KMS-11 (cell line): ENCODE measurements at regions not wholly inside any gene's neighbourhood (a gene's known extent, or its start where the extent isn't known, plus 50 kb on each side); places are given as distances from the start of the nearest gene placed in this dataset.
"Not testable (repeated sequence)": the region's sequence is repeated elsewhere in the genome, so short reads cannot be mapped to it uniquely, and the experiment has no call there.

ENCODE experiments used
- H2AFZ ChIP-seq: fragments of 200-600 bp; sonication (generic); 2 replicates; pipeline ENCODE4 v1.6.1; 2016; ENCODE audit warnings: antibody characterized with exemption, mixed run types, low read depth
- H3K27ac ChIP-seq: fragments of 200-600 bp; sonication (generic); 2 replicates; pipeline ENCODE4 v1.6.1; 2016; ENCODE audit warnings: mild to moderate bottlenecking, mixed run types
- H3K27me3 ChIP-seq: fragments of 200-600 bp; sonication (generic); 2 replicates; pipeline ENCODE4 v1.6.1; 2017; ENCODE audit warnings: mild to moderate bottlenecking, low read depth, mixed run types, moderate library complexity; ENCODE audit not compliant: insufficient read depth
- H3K36me3 ChIP-seq: fragments of 200-600 bp; sonication (generic); 2 replicates; pipeline ENCODE4 v1.6.1; 2017; ENCODE audit warnings: mild to moderate bottlenecking, mixed run types; ENCODE audit not compliant: insufficient read depth
- H3K4me1 ChIP-seq: fragments of 200-600 bp; sonication (generic); 2 replicates; pipeline ENCODE4 v1.6.1; 2016; ENCODE audit warnings: mild to moderate bottlenecking, low read depth, mixed run types; ENCODE audit not compliant: poor library complexity, severe bottlenecking
- H3K4me2 ChIP-seq: fragments of 200-600 bp; sonication (generic); 2 replicates; pipeline ENCODE4 v1.7.0; 2016; ENCODE audit warnings: mild to moderate bottlenecking, mixed run types
- H3K4me3 ChIP-seq: fragments of 200-600 bp; sonication (generic); IDR thresholded peaks from 2 replicates; pipeline ENCODE4 v1.6.1; 2017; ENCODE audit warnings: low read depth, low read length, mixed read lengths; ENCODE audit not compliant: insufficient read depth
- H3K79me2 ChIP-seq: fragments of 200-600 bp; sonication (generic); 2 replicates; pipeline ENCODE4 v1.6.1; 2016; ENCODE audit warnings: low read depth, mixed run types; ENCODE audit not compliant: insufficient read depth
- H3K9ac ChIP-seq: fragments of 200-600 bp; sonication (generic); 2 replicates; pipeline ENCODE4 v1.6.1; 2016; ENCODE audit warnings: mild to moderate bottlenecking, mixed run types
- H4K20me1 ChIP-seq: fragments of 200-600 bp; sonication (generic); 2 replicates; pipeline ENCODE4 v1.6.1; 2016; ENCODE audit warnings: mild to moderate bottlenecking, mixed run types; ENCODE audit not compliant: insufficient read depth
- CTCF ChIP-seq: fragments of 200-600 bp; sonication (generic); conservative IDR thresholded peaks from 2 replicates; pipeline ENCODE4 v1.6.1; 2017; ENCODE audit warnings: low read depth, mild to moderate bottlenecking, antibody characterized with exemption, low read length, moderate library complexity, mixed read lengths

GRCh38 chr5:38141665-38142064 lies 116.7 kb upstream of the EGFLAM start:
- no peak overlapping the region for H3K27ac ChIP-seq
- no peak overlapping the region for H3K9ac ChIP-seq
- H3K79me2 ChIP-seq, result no peaks in the 10 kb centered on the region
- H3K4me2 ChIP-seq, result no peak overlapping the region
- H3K27me3 ChIP-seq, result no peaks in the 10 kb centered on the region
- H2AFZ ChIP-seq, result no peak overlapping the region
- H3K4me1 ChIP-seq, result no peaks in the 10 kb centered on the region
- H3K4me3 ChIP-seq, result no peak overlapping the region
- H4K20me1 ChIP-seq, result no peaks in the 10 kb centered on the region
- no peaks in the 10 kb centered on the region for H3K36me3 ChIP-seq
- no peak for TF ChIP-seq CTCF

- Histone ChIP-seq H3K36me3 (no peaks in the 10 kb centered on the region), H3K4me1 (no peaks in the 10 kb centered on the region), H3K4me2 (no peak overlapping the region), H3K4me3 (no peak overlapping the region), H2AFZ (no peak overlapping the region), H3K27me3 (no peaks in the 10 kb centered on the region), H3K79me2 (no peaks in the 10 kb centered on the region), H3K27ac (no peak overlapping the region), H3K9ac (no peak overlapping the region), H4K20me1 (no peaks in the 10 kb centered on the region)
- TF ChIP-seq CTCF, result no peak
Measured at GRCh38 chr5:38138574-38138973, 119.8 kb upstream of the EGFLAM start.

- H4K20me1 ChIP-seq, result no peaks in the 10 kb centered on the region
- no peaks in the 10 kb centered on the region for H3K27me3 ChIP-seq
- H3K9ac ChIP-seq, result no peak overlapping the region
- no peak overlapping the region for H3K27ac ChIP-seq
- H3K4me3 ChIP-seq, result no peak overlapping the region
- H3K4me1 ChIP-seq, result no peaks in the 10 kb centered on the region
- H3K36me3 ChIP-seq, result no peaks in the 10 kb centered on the region
- TF ChIP-seq CTCF, result no peak
- H3K79me2 ChIP-seq, result no peaks in the 10 kb centered on the region
- no peak overlapping the region for H2AFZ ChIP-seq
- H3K4me2 ChIP-seq, result no peak overlapping the region
Measured at GRCh38 chr5:38135486-38136039, 122.8 kb upstream of the EGFLAM start.

GRCh38 chr5:38134810-38135209 lies 123.5 kb upstream of the EGFLAM start:
- no peak for TF ChIP-seq CTCF
- no peaks in the 10 kb centered on the region for H3K36me3 ChIP-seq
- no peaks in the 10 kb centered on the region for H4K20me1 ChIP-seq
- no peaks in the 10 kb centered on the region for H3K79me2 ChIP-seq
- no peak overlapping the region for H3K27ac ChIP-seq
- no peaks in the 10 kb centered on the region for H3K27me3 ChIP-seq
- no peak overlapping the region for H3K9ac ChIP-seq
- no peak overlapping the region for H3K4me3 ChIP-seq
- H3K4me2 ChIP-seq, result no peak overlapping the region
- H2AFZ ChIP-seq, result no peak overlapping the region
- no peaks in the 10 kb centered on the region for H3K4me1 ChIP-seq

GRCh38 chr5:38134294-38134693 lies 124.1 kb upstream of the EGFLAM start:
- H3K4me3 ChIP-seq, H3K27ac ChIP-seq, H3K9ac ChIP-seq, H4K20me1 ChIP-seq, H2AFZ ChIP-seq, H3K4me2 ChIP-seq, H3K36me3 ChIP-seq, H3K4me1 ChIP-seq, H3K79me2 ChIP-seq, H3K27me3 ChIP-seq: not testable (repeated sequence)
